ENCODE measurements at regions not wholly inside any gene's neighbourhood (a gene's known extent, or its start where the extent isn't known, plus 50 kb on each side); places are given as distances from the start of the nearest gene placed in this dataset.
A peak's percentile ranks its signal among the peaks of the same experiment; 100 is the strongest.

- in situ Hi-C loops (cut with HindIII; ENCODE audit: low sequenced_read_pairs), result no loop called here
- H3K4me3 ChIP-seq (ENCODE audit: low read depth, low read length), result no peak overlapping the region
- TF ChIP-seq CTCF (IDR thresholded peaks at IDR 0.05; ENCODE audit: low read depth, low read length, missing control alignments), result no peak
- DNase-seq (ENCODE audit: low read depth), result no peak
Measured at GRCh38 chr4:59240011-59240410, 1960.1 kb upstream of the ADGRL3 start.

DNA sequence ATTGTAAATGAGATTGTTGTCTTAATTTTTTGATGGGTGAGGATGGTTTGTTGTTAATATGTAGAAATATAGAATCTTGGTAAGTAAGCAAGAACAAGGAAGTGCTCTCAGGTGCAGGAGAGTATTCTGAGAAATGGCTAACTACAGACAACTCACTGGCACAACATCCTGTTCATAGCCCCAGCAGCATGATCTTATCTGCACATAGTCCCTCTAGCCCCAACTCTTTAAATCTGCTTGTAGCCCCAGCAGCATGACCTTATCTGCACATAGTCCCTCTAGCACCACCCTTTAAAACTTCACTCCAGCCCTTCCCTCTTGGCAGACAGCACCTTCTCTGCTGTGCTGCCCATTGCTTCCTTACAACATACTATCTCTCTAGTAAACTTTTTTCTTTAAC, 1957.1 kb upstream of the ADGRL3 start:
- in situ Hi-C loops (cut with HindIII; ENCODE audit: low sequenced_read_pairs), result no loop called here
- no peak for TF ChIP-seq CTCF (IDR thresholded peaks at IDR 0.05; ENCODE audit: low read depth, low read length, missing control alignments)
- DNase-seq (ENCODE audit: low read depth), result no peak
- H3K4me3 ChIP-seq (ENCODE audit: low read depth, low read length), result no peak overlapping the region

DNA sequence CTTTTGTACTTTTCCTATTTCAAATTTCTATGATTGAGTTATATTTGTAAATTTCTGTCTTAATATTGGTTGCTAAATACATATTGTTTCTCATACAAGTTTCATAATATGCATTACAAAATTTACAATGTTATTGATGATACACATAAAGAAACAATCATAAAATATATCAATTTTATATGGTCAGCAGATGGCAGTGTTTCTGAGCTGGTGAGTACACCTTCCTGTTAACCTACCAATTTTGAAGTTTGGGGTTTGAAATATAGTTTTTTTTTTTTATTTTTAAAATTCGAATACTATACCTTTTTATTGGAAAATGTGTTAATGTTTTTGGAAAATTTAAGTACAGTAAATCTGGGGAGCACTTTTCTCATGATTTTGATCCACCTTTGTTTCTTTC, 1953.1 kb upstream of the ADGRL3 start:
- peak; percentile 23 for TF ChIP-seq CTCF (IDR thresholded peaks at IDR 0.05; ENCODE audit: low read depth, low read length, missing control alignments)
- DNase-seq (ENCODE audit: low read depth), result no peak
- in situ Hi-C loops (cut with HindIII; ENCODE audit: low sequenced_read_pairs), result no loop called here
- no peak overlapping the region for H3K4me3 ChIP-seq (ENCODE audit: low read depth, low read length)

GRCh38 chr4:59248313-59248712, 1951.8 kb upstream of the ADGRL3 start:
- DNase-seq (ENCODE audit: low read depth), result no peak
- H3K4me3 ChIP-seq (ENCODE audit: low read depth, low read length), result no peak overlapping the region
- in situ Hi-C loops (cut with HindIII; ENCODE audit: low sequenced_read_pairs), result no loop called here
- no peak for TF ChIP-seq CTCF (IDR thresholded peaks at IDR 0.05; ENCODE audit: low read depth, low read length, missing control alignments)

GRCh38 chr4:59249110-59249509, 1951.0 kb upstream of the ADGRL3 start:
- no peak for DNase-seq (ENCODE audit: low read depth)
- H3K4me3 ChIP-seq (ENCODE audit: low read depth, low read length), result no peak overlapping the region
- in situ Hi-C loops (cut with HindIII; ENCODE audit: low sequenced_read_pairs), result no loop called here
- TF ChIP-seq CTCF (IDR thresholded peaks at IDR 0.05; ENCODE audit: low read depth, low read length, missing control alignments), result no peak

DNA sequence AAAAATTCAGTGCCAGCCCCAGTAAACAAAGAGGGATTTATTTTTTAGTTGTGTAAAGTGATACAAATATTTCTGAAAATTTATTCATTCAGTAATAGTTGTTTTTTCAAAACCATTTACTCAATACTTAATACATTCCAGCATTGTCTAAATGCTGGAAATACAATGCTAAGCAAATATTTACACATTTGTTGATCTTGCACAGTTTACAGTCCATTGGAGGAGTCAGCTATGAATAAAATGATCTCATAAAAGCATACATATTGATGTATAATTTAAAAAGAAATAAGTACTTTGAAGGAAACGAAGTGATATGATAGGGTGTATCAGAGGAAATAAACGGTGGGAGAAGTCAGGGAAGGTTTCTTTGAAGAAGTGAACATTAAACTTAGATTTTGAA, 1942.1 kb upstream of the ADGRL3 start:
- no peak for DNase-seq (ENCODE audit: low read depth)
- in situ Hi-C loops (cut with HindIII; ENCODE audit: low sequenced_read_pairs), result no loop called here
- TF ChIP-seq CTCF (IDR thresholded peaks at IDR 0.05; ENCODE audit: low read depth, low read length, missing control alignments), result no peak
- H3K4me3 ChIP-seq (ENCODE audit: low read depth, low read length), result no peak overlapping the region

- DNase-seq (ENCODE audit: low read depth), result no peak
- TF ChIP-seq CTCF (IDR thresholded peaks at IDR 0.05; ENCODE audit: low read depth, low read length, missing control alignments), result no peak
- in situ Hi-C loops (cut with HindIII; ENCODE audit: low sequenced_read_pairs), result no loop called here
- H3K4me3 ChIP-seq (ENCODE audit: low read depth, low read length), result no peak overlapping the region
Measured at GRCh38 chr4:59307609-59308008, 1892.5 kb upstream of the ADGRL3 start.

All from astrocyte of the cerebellum (primary cell).